ENCODE measurements at regions not wholly inside any gene's neighbourhood (a gene's known extent, or its start where the extent isn't known, plus 50 kb on each side); places are given as distances from the start of the nearest gene placed in this dataset.
"Not testable (repeated sequence)": the region's sequence is repeated elsewhere in the genome, so short reads cannot be mapped to it uniquely, and the experiment has no call there.

GRCh38 chr7:41578700-41579099 is 124.2 kb downstream of the INHBA start:
- no peak for DNase-seq (ENCODE audit: low spot score)

- DNase-seq (ENCODE audit: low spot score) = no peak
These were observed 126.7 kb downstream of the INHBA start for GRCh38 chr7:41576166-41576565.

- DNase-seq (ENCODE audit: low spot score) = no peak
These were observed 128.5 kb downstream of the INHBA start for GRCh38 chr7:41574377-41574776.

GRCh38 chr7:41573862-41574261 is 129.0 kb downstream of the INHBA start:
- DNase-seq (ENCODE audit: low spot score) = no peak

- no peak for DNase-seq (ENCODE audit: low spot score)
These were observed 129.4 kb downstream of the INHBA start for GRCh38 chr7:41573443-41573842.

GRCh38 chr7:41573015-41573414 is 129.9 kb downstream of the INHBA start:
- DNase-seq (ENCODE audit: low spot score) = no peak

GRCh38 chr7:41571573-41571972 is 131.3 kb downstream of the INHBA start:
- DNase-seq (ENCODE audit: low spot score) = no peak

- DNase-seq (ENCODE audit: low spot score) = no peak
These were observed 132.1 kb downstream of the INHBA start for GRCh38 chr7:41570766-41571165.

- no peak for DNase-seq (ENCODE audit: low spot score)
These were observed 134.8 kb downstream of the INHBA start for GRCh38 chr7:41568135-41568534.

- DNase-seq (ENCODE audit: low spot score) = no peak
These were observed 135.2 kb downstream of the INHBA start for GRCh38 chr7:41567731-41568114.

- DNase-seq (ENCODE audit: low spot score) = no peak
These were observed 135.7 kb downstream of the INHBA start for GRCh38 chr7:41567031-41567730.

GRCh38 chr7:41566581-41566980 is 136.3 kb downstream of the INHBA start:
- no peak for DNase-seq (ENCODE audit: low spot score)

- no peak for DNase-seq (ENCODE audit: low spot score)
These were observed 137.2 kb downstream of the INHBA start for GRCh38 chr7:41565655-41566054.

- DNase-seq (ENCODE audit: low spot score) = no peak
These were observed 143.5 kb downstream of the INHBA start for GRCh38 chr7:41559426-41559825.

GRCh38 chr7:41554481-41554880 is 148.4 kb downstream of the INHBA start:
- no peak for DNase-seq (ENCODE audit: low spot score)

GRCh38 chr7:41550046-41550445 is 152.8 kb downstream of the INHBA start:
- not testable (repeated sequence) for DNase-seq (ENCODE audit: low spot score)

- no peak for DNase-seq (ENCODE audit: low spot score)
These were observed 158.6 kb downstream of the INHBA start for GRCh38 chr7:41544241-41544640.

GRCh38 chr7:41540601-41541000 is 162.3 kb downstream of the INHBA start:
- DNase-seq (ENCODE audit: low spot score) = no peak

GRCh38 chr7:41538810-41539724 is 163.8 kb downstream of the INHBA start:
- DNase-seq (ENCODE audit: low spot score) = no peak

- DNase-seq (ENCODE audit: low spot score) = no peak
These were observed 165.8 kb downstream of the INHBA start for GRCh38 chr7:41536873-41537665.

GRCh38 chr7:41536122-41536872 is 166.6 kb downstream of the INHBA start:
- no peak for DNase-seq (ENCODE audit: low spot score)

GRCh38 chr7:41529831-41530230 is 173.1 kb downstream of the INHBA start:
- no peak for DNase-seq (ENCODE audit: low spot score)
